SU-DHL-6 (cell line): ENCODE measurements at regions not wholly inside any gene's neighbourhood (a gene's known extent, or its start where the extent isn't known, plus 50 kb on each side); places are given as distances from the start of the nearest gene placed in this dataset.

Experiments used
- EZH2phosphoT487 ChIP-seq: fragments of 200-600 bp; sonication (generic), shearing (Covaris generic); conservative IDR thresholded peaks from 2 replicates; pipeline ENCODE4 v1.6.1; 2018; ENCODE audit warnings: mild to moderate bottlenecking, antibody characterized with exemption, low read length, moderate library complexity, mixed read lengths
- TF ChIP-seq, protein P1 (sequence below): fragments of 200-600 bp; sonication (generic); IDR thresholded peaks from one replicate; pipeline ENCODE4 v1.5.1; 2017; ENCODE audit warnings: antibody characterized with exemption, mild to moderate bottlenecking, low read length, moderate library complexity; ENCODE audit not compliant: insufficient read depth, poor library complexity, severe bottlenecking

- TF ChIP-seq, protein P1, sequence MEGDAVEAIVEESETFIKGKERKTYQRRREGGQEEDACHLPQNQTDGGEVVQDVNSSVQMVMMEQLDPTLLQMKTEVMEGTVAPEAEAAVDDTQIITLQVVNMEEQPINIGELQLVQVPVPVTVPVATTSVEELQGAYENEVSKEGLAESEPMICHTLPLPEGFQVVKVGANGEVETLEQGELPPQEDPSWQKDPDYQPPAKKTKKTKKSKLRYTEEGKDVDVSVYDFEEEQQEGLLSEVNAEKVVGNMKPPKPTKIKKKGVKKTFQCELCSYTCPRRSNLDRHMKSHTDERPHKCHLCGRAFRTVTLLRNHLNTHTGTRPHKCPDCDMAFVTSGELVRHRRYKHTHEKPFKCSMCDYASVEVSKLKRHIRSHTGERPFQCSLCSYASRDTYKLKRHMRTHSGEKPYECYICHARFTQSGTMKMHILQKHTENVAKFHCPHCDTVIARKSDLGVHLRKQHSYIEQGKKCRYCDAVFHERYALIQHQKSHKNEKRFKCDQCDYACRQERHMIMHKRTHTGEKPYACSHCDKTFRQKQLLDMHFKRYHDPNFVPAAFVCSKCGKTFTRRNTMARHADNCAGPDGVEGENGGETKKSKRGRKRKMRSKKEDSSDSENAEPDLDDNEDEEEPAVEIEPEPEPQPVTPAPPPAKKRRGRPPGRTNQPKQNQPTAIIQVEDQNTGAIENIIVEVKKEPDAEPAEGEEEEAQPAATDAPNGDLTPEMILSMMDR, result no peak
- TF ChIP-seq EZH2phosphoT487, result no peak
Measured at GRCh38 chr10:6649903-6650302, 69.8 kb upstream of the PRKCQ start.
